ENCODE measurements at regions not wholly inside any gene's neighbourhood (a gene's known extent, or its start where the extent isn't known, plus 50 kb on each side); places are given as distances from the start of the nearest gene placed in this dataset.

- no peak overlapping the region for H3K27ac Mint-ChIP-seq (ENCODE audit: unreplicated experiment)
Measured at GRCh38 chr9:79985772-79986171, 414.0 kb downstream of the TLE4 start.

GRCh38 chr9:79985264-79985663 is 413.5 kb downstream of the TLE4 start:
- no peaks in the 10 kb centered on the region for H3K4me1 Mint-ChIP-seq (ENCODE audit: low read depth, unreplicated experiment)
- no peak overlapping the region for H3K4me3 Mint-ChIP-seq (ENCODE audit: low read depth, unreplicated experiment)

More at GRCh38 chr9:79985772-79986171, 414.0 kb downstream of the TLE4 start:
- Mint-ChIP-seq H3K4me1 (ENCODE audit: low read depth, unreplicated experiment) (no peaks in the 10 kb centered on the region), H3K36me3 (ENCODE audit: insufficient read depth, unreplicated experiment) (no peaks in the 10 kb centered on the region), H3K9me3 (ENCODE audit: low read depth, unreplicated experiment) (no peaks in the 10 kb centered on the region), H3K4me3 (ENCODE audit: low read depth, unreplicated experiment) (no peak overlapping the region), H3K27me3 (ENCODE audit: unreplicated experiment) (no peaks in the 10 kb centered on the region)
- intact Hi-C loops (cut with micrococcal nuclease; ENCODE audit: unreplicated experiment): no loop called here
- no peak for DNase-seq
- no peak for TF ChIP-seq CTCF (IDR thresholded peaks at IDR 0.05; ENCODE audit: unreplicated experiment)
- BruUV-seq (replicated peaks): no TSS peak
- CTCF ChIA-PET: no interaction called here

GRCh38 chr9:79984429-79985067 is 412.8 kb downstream of the TLE4 start:
- BruUV-seq (replicated peaks): no TSS peak
- H3K9me3 Mint-ChIP-seq (ENCODE audit: low read depth, unreplicated experiment): no peaks in the 10 kb centered on the region
- no peaks in the 10 kb centered on the region for H3K27me3 Mint-ChIP-seq (ENCODE audit: unreplicated experiment)
- no peaks in the 10 kb centered on the region for H3K36me3 Mint-ChIP-seq (ENCODE audit: insufficient read depth, unreplicated experiment)
- CTCF ChIA-PET: no interaction called here
- intact Hi-C loops (cut with micrococcal nuclease; ENCODE audit: unreplicated experiment): no loop called here
- no peak for TF ChIP-seq CTCF (IDR thresholded peaks at IDR 0.05; ENCODE audit: unreplicated experiment)
- no peak overlapping the region for H3K27ac Mint-ChIP-seq (ENCODE audit: unreplicated experiment)
- no peak overlapping the region for H3K4me3 Mint-ChIP-seq (ENCODE audit: low read depth, unreplicated experiment)
- no peaks in the 10 kb centered on the region for H3K4me1 Mint-ChIP-seq (ENCODE audit: low read depth, unreplicated experiment)
- peak; percentile 10 for DNase-seq

More at GRCh38 chr9:79985264-79985663, 413.5 kb downstream of the TLE4 start:
- intact Hi-C loops (cut with micrococcal nuclease; ENCODE audit: unreplicated experiment): no loop called here
- CTCF ChIA-PET: no interaction called here
- TF ChIP-seq CTCF (IDR thresholded peaks at IDR 0.05; ENCODE audit: unreplicated experiment): no peak
- Mint-ChIP-seq H3K36me3 (ENCODE audit: insufficient read depth, unreplicated experiment) (no peaks in the 10 kb centered on the region), H3K27ac (ENCODE audit: unreplicated experiment) (no peak overlapping the region), H3K9me3 (ENCODE audit: low read depth, unreplicated experiment) (no peaks in the 10 kb centered on the region), H3K27me3 (ENCODE audit: unreplicated experiment) (no peaks in the 10 kb centered on the region)
- BruUV-seq (replicated peaks): no TSS peak
- no peak for DNase-seq

- Mint-ChIP-seq H3K4me1 (ENCODE audit: low read depth, unreplicated experiment) (no peaks in the 10 kb centered on the region), H3K27me3 (ENCODE audit: unreplicated experiment) (no peaks in the 10 kb centered on the region), H3K27ac (ENCODE audit: unreplicated experiment) (no peak overlapping the region), H3K9me3 (ENCODE audit: low read depth, unreplicated experiment) (no peaks in the 10 kb centered on the region), H3K36me3 (ENCODE audit: insufficient read depth, unreplicated experiment) (no peaks in the 10 kb centered on the region), H3K4me3 (ENCODE audit: low read depth, unreplicated experiment) (no peak overlapping the region)
- CTCF ChIA-PET: no interaction called here
- no TSS peak for BruUV-seq (replicated peaks)
- intact Hi-C loops (cut with micrococcal nuclease; ENCODE audit: unreplicated experiment): no loop called here
- no peak for DNase-seq
- TF ChIP-seq CTCF (IDR thresholded peaks at IDR 0.05; ENCODE audit: unreplicated experiment): no peak
Measured at GRCh38 chr9:79980432-79980831, 408.7 kb downstream of the TLE4 start.
